ENCODE measurements at regions not wholly inside any gene's neighbourhood (a gene's known extent, or its start where the extent isn't known, plus 50 kb on each side); places are given as distances from the start of the nearest gene placed in this dataset.
"Not testable (repeated sequence)": the region's sequence is repeated elsewhere in the genome, so short reads cannot be mapped to it uniquely, and the experiment has no call there.

DNA sequence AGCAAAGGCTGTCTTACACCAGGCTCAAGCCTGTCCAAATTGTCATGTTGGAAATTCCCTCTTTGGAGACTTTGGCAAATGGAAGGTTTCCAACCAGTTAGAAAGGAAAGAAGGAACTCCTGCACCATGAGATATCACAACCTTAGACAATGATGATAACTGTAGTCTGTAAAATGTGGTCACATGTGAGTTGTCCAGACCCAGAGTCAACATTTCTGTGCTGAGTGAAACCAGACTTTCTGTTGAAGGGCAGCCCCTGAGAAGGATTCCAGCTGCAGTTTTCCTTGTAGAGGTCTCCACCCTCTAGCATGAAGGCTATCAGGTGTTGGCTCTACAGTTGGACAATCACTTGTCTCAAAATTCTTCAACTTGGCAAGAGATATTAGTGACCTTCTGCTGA lies 82.4 kb downstream of the SOX3 start (continued):
- TF ChIP-seq IRF5 (IDR thresholded peaks at IDR 0.05; ENCODE audit: borderline replicate concordance) (no peak), REST (IDR thresholded peaks at IDR 0.05; ENCODE audit: low read depth, low read length) (no peak), HSF1 (IDR thresholded peaks at IDR 0.05; ENCODE audit: low read depth, low read length) (no peak), MTA2 (IDR thresholded peaks at IDR 0.05; ENCODE audit: low read depth) (no peak), NFXL1 (IDR thresholded peaks at IDR 0.05; ENCODE audit: borderline replicate concordance) (no peak), PBX3 (IDR thresholded peaks at IDR 0.05; ENCODE audit: insufficient replicate concordance, low read depth, low read length) (no peak), MXI1 (IDR thresholded peaks at IDR 0.05; ENCODE audit: low read depth, low read length) (no peak), SREBF1 (IDR thresholded peaks at IDR 0.05; ENCODE audit: low read length) (no peak)
- TF ChIP-seq, protein P1, sequence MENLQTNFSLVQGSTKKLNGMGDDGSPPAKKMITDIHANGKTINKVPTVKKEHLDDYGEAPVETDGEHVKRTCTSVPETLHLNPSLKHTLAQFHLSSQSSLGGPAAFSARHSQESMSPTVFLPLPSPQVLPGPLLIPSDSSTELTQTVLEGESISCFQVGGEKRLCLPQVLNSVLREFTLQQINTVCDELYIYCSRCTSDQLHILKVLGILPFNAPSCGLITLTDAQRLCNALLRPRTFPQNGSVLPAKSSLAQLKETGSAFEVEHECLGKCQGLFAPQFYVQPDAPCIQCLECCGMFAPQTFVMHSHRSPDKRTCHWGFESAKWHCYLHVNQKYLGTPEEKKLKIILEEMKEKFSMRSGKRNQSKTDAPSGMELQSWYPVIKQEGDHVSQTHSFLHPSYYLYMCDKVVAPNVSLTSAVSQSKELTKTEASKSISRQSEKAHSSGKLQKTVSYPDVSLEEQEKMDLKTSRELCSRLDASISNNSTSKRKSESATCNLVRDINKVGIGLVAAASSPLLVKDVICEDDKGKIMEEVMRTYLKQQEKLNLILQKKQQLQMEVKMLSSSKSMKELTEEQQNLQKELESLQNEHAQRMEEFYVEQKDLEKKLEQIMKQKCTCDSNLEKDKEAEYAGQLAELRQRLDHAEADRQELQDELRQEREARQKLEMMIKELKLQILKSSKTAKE (IDR thresholded peaks at IDR 0.05; ENCODE audit: low read depth, poor library complexity, severe bottlenecking), result no peak

GRCh38 chrX:140402131-140402530 lies 102.7 kb downstream of the SOX3 start:
- intact Hi-C loops (cut with micrococcal nuclease; ENCODE audit: unreplicated experiment); in situ Hi-C loops (cut with MboI); FAIRE-seq; CTCF ChIA-PET; H3K79me2 ChIP-seq (ENCODE audit: control insufficient read depth, insufficient read depth, low read length); H3K4me2 ChIP-seq (ENCODE audit: control insufficient read depth, insufficient read depth); BruUV-seq (replicated peaks); H3K9ac ChIP-seq (ENCODE audit: control insufficient read depth, insufficient read depth, low read length); RAD21 ChIA-PET (ENCODE audit: unreplicated experiment); H3K36me3 ChIP-seq (ENCODE audit: control insufficient read depth in 2 of 2, insufficient read depth in 2 of 2, low read length in 1 of 2); H3K4me3 ChIP-seq; H3K4me1 ChIP-seq (ENCODE audit: control insufficient read depth, insufficient read depth, low read length); H3K27ac ChIP-seq (ENCODE audit: control insufficient read depth, insufficient read depth); H3K27me3 ChIP-seq (replicated peaks in 1 of 2; ENCODE audit: control insufficient read depth in 2 of 2, insufficient read depth in 2 of 2, low read length in 1 of 2); H4K20me1 ChIP-seq (ENCODE audit: control insufficient read depth, insufficient read depth); SMC1A ChIA-PET (ENCODE audit: uncharacterized antibody, unreplicated experiment); POLR2A ChIA-PET; H2AFZ ChIP-seq (ENCODE audit: control insufficient read depth, low read depth, low read length); H3K9me3 ChIP-seq (replicated peaks; ENCODE audit: control insufficient read depth, insufficient read depth, low read length); DNase-seq (ENCODE audit: low read depth, low spot score); ATAC-seq: not testable (repeated sequence)
- WGBS (ENCODE audit: insufficient coverage, insufficient replicate concordance, low lambda C conversion rate, missing lambda C conversion rate), result 45% methylated on average over 1 of the region's 1 CpG
